Activated CD4-positive, alpha-beta T cell treated with anti-CD3 and anti-CD28 coated beads, Interleukin-10, Interleukin-2, amounts not matched to agents 100 ng/mL and 50 ng/mL, durations not matched to agents 16 hours and 8 hours (primary cell): ENCODE measurements at regions not wholly inside any gene's neighbourhood (a gene's known extent, or its start where the extent isn't known, plus 50 kb on each side); places are given as distances from the start of the nearest gene placed in this dataset.
"Not testable (repeated sequence)": the region's sequence is repeated elsewhere in the genome, so short reads cannot be mapped to it uniquely, and the experiment has no call there.

Experiments used
- DNase-seq: peaks from one replicate; pipeline ENCODE4 v3.0.0-alpha.2; 2020

DNA sequence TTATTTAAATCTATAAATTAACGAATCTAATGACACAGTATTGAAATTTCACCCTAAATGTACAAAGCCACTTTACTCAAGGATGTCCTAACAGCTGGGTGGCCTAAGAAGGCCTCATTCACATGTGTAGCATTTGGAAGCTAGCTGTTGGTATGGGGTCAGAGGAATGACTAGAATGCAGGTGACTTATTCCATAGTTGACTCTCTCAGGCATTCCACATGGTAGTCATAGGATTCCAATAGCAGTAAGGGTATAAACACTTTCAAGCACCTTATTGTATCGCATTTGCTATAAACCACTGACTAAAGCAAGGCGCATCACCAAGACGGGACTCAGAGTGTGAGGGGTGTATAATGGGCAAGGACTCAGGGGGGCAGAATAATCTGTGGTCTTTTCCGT lies 294.8 kb upstream of the EPHA3 start:
- no peak for DNase-seq

DNA sequence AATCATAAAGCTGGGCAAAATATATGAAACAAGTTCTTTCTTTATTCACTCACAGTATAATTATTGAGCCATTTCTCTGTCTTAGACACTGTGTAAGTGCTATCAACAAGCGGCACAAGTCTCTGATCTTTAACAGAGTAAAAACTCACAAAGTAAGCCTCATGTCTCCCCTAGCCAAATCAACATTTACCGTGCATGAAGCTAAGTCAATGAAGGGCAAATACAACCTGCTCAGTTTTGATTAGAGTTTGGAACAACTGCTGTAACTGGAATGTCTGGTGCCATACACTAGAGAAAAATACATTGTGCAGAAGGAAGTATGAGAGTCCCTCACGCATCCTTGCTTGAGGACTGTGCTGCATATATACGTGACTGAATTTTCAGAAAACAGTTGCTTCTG lies 291.0 kb upstream of the EPHA3 start:
- DNase-seq: no peak

DNA sequence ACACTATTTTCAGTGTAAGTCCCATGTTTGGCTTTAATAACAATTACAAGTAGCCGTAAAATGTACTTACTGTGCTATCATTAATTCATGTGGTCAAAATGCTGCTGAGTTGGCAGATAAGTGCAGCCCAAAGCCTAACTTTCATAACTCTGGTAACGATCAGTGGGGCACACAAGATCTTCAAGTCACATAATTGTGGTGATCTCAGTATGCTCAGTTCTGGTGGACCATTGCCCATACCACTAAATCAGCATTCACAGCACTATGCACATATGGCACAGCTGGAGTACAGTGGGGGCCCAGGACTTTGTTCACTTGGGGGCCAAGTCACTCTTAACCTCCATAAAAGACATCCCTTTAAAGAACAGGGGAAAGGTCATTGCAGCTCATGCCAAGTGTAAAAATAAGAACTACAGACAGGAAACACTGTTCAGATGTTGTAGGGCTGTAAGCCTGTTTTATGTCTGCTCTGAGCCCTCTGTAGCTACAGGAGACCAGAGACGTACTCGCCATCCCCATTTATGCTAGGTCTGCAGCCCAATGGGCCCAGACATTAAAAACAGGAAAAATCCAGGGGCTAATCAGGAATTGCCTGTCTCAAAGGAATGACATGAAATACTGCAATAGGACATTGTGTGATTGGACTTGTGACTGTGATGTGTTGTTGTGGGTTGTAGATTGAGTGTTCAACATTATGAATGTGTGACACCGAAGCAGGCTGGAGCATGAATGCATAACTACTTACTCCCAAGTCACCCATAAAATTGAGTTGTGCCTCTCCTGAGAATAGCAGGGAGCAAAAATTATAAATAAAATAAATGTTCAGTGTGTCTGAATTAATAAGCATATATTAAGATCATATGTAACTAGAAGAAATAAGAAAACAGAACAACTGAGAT lies 282.5 kb upstream of the EPHA3 start:
- no peak for DNase-seq

DNA sequence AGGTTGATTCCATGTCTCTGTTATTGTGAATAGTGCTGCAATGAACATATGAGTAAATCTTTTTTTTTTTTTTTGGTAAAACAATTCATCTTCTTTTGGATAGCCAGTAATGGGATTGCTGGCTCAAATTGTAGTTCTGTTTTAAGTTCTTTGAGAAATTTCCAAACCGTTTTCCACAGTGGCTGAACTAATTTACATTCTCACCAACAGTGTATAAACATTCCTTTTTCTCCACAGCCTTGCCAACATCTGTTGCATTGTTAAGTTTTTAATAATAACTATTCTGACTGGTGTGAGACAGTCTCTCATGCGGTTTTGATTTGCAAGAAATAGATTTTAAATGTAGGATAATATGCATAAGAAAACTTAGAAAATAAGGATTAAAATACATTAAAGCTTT lies 279.0 kb upstream of the EPHA3 start:
- DNase-seq: no peak

DNA sequence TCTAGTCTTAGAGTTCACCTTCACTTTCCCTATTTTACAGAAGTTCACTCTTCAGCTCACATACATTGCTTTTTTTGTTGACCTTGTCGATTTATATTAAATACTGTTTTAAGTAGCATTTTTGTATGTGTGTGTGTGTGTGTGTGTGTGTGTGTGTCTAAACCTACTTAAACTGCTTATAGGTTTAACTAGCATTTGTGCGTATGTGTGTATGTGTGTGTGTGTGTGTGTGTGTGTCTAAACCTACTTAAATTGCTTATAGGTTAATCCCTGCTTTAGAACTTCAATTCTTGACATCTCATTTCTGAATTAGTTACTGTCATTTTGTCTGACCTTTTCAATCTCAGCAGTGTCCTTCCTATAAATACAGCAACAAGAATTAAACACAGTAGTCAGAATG lies 254.8 kb upstream of the EPHA3 start:
- DNase-seq: no peak

DNA sequence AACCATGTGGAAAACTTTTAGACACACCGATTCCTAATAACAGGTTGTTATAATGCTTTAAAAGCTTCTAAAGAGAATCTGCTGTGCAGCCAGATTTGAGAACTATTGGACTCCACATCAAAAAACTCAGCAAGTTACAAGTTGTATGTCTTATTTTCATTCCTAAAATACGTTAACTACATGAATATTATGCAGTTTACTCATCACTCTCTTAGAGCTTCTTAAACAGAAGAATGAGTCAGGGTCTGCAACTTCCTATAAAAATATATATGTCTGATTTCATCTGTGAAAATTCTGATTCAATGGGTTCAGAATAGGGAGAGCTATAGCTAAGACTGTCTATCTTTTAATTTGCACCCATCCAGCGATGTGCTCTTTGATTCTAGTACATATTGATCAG lies 244.2 kb upstream of the EPHA3 start:
- DNase-seq: no peak

DNA sequence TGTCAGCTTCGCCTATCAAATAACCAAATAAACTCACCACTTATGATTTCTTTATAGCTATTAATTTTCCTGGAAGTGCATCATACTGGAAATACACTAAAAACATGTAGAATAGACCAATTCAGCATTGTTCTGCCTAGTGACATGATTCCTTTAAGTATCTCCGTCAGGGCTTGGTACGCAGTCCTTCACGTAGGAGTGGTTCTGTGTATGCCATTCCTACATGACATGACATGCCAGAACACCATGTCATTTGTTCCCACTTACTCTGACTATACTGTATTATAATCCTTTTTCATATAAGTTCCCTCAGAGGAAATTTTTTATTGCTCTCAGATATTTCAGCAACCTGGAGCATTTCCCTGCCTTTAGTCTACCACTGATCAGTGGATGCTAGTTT lies 230.7 kb upstream of the EPHA3 start:
- no peak for DNase-seq

DNA sequence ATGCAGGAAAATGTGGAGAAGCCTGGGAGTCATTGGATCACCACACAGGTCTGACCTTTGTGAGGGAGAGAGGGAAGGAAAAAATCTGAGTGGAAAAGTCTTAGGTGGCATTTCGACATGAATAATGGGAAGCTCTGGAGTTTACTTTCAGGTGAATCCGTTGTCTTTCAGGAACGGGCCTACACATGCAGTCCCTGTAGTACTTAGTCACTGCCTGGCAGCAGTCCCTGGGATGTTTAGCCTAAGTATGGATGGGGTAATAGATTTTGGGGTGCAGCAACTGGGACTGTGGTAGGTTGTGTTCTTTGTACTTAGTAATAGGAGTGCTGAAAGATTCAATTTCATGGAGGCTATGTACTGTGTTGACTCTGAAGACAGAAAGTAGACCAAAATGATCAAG lies 227.5 kb upstream of the EPHA3 start:
- DNase-seq: no peak

DNA sequence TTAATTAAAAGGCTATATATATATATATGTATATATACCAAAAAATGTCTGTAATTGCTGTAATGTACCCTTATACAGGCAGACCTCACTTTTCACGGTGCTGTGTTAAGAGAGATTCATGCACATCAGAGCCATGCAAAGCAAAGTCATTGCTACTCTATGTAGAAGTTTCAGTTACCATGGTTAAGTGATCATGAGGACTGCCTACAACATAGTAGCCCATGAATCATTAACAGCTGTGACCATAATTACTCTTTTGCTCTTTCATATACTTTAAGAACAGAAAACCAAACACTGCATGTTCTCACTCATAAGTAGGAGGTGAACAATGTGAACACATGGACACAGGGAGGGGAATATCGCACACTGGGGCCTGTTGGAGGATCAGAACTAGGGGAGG lies 225.3 kb upstream of the EPHA3 start:
- no peak for DNase-seq

DNA sequence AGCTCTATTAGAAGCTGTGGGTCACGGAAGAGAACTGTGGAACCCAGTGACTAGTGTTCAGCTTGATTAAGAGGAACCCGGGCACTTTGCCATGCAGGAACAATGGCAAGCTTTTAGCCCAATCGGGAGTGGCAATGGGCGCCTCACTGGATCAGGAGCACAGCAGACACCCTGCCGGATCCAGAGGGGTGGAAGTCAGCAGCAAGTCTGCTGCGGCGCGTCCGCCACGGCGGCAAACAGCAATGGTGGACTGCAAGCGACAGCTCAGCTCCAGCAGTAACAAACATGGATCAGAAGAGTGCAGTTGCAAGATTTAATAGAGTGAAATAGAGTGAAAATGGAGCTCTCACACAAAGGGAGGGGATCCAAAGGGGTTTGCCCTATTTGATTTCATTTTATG lies 220.8 kb upstream of the EPHA3 start:
- DNase-seq: not testable (repeated sequence)

DNA sequence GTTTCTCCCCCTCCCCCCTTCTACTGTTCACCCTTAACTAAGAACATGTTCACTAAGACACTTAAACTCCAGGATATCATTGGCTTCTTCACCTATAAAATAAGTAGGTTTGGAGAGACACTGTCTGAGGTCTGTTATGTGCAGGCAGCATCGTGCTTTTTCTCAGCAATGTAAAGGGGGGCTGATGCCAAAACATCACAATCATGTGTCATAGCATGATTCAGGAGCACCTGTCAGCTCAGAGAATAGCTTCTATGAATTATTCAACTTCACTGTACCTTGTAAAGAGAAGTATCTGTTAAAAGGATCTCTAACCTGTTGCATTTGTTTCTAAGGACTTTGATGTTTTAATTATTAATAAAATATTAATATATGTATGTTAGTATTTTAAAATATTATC lies 211.4 kb upstream of the EPHA3 start:
- no peak for DNase-seq

DNA sequence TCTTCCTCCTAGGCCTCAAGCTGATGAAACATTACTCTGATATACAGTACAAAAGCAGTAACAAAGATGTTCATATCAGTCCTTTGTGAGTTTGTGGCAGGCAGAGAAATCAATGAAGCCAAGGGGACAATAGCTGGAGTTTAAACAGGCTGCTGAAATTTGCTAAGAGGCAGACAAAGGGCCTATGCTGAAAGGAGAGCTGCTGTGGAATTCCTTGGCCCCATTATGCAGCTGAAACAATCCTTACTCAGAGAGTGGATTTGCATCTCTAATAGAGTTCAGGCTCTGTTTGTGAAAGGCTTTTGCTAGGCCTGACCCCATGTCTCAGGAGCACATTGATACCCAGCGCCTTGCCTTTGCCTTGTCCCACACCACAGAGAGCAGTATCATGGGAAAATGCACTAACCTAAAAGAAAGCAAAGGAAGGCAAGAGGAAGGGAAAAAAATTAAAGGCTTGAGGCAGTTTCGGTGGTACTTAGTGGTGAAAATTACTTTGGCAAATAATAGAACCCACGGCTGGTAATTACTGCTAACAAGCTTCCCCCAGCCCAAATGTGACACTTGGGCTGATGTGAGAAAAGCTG lies 195.0 kb upstream of the EPHA3 start:
- DNase-seq: no peak

DNA sequence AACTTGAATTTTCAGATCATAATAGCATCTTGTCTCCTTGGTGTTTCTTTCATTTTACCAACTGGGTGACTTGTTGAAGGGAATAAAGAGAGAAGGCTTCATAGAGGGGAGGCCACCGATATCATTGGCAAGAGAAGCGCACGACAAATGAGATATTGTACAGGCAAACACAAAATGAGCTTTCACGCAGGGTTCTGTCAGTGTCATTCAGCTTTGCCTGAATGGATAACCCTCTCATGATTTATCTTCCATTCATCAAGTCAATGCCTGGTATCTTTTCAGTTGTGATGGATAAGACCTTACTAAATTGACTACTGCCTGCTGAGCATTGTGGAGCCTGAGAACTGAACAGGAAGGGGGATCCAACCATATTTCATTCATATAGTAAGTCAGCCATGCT lies 188.6 kb upstream of the EPHA3 start:
- no peak for DNase-seq

DNA sequence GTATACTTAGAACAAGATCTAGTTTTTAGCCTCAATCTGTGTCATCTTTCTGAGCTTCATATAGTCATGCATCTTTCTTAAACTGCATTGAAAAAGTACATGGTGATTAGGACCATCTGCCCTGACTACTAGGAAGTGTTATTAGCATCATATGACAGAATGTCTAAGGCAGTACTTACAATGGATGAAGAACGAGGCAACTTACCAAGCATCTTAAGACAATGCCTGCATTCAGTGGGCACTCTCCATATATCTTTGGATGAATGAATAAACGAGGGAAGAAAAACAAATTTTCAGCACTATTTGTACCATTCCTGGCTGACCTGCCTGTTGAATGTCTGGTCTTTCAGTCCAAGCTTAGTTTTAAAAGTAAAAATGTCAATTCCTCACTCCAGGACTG lies 185.4 kb upstream of the EPHA3 start:
- DNase-seq: no peak

DNA sequence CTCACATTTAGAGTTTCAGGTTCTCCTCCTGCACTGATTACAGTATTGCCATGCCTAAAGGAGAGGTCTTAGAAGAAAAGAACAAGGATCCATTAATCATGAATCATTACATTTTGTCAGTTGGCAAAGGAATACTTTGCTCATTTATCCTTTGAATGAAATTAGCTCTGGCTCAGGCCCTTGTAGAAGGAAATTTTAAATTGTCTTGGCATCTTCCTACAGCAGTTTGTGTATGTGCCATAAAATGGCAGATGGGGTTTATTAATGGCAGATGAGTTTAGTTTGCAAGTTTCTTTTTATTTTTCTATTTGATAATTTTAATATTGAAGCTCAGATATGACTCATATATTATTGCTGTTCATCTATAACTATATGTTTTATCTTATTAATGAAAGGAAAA lies 181.2 kb upstream of the EPHA3 start:
- DNase-seq: no peak

DNA sequence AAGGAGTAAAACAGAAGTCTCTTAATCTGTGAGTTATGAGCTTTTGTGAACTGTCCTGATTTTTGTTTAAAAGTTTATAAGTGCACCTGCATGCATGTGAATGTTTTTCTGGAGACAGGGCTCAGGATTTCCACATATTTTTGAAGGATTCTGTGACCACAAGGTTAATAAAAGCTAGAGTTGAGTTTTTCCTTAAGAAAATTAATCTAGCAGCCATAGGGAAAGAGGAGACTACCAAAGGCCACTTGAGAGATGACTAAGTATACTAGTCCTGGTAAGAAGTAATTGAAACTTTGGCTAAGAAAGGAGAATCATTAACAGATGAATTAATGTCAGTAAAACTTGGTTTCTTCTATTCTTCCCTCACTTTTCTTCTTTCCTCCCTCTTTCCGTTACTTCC lies 176.8 kb upstream of the EPHA3 start:
- no peak for DNase-seq

DNA sequence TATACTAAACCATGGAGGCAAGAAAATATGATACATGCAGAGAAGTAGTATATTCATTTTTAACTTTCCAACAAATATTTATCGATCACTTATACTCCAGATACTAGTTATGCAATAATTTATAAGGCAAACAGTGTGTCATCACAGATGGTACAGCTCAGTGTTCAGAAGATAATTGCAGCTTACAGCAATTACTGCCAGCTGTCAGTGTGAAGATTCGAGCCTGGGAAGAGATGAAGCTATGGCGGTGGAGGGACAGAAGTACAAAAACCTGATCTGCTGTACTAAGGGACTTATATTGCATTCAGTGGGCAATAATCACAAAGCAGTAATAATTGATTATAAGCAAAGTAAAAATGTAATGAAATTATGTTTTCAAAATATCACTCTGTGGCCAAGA lies 170.6 kb upstream of the EPHA3 start:
- DNase-seq: no peak

DNA sequence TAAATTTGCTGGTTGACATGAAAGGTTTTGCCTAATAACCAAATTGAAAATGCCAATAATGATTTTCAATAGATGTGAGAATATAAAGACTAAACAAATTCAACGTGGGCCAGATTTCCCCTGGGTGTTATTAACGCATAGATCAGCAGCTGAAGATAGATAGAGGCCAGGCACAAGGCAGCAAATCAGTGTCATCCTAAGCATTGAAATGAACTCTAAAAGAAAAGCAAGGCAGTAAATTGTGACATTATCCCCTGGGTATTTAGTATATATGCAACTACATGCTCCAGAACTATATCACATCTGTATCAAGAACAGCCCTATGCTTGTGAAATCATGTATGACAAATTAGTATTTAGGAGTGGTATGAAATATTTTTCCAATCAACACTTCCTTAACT lies 167.1 kb upstream of the EPHA3 start:
- DNase-seq: no peak

DNA sequence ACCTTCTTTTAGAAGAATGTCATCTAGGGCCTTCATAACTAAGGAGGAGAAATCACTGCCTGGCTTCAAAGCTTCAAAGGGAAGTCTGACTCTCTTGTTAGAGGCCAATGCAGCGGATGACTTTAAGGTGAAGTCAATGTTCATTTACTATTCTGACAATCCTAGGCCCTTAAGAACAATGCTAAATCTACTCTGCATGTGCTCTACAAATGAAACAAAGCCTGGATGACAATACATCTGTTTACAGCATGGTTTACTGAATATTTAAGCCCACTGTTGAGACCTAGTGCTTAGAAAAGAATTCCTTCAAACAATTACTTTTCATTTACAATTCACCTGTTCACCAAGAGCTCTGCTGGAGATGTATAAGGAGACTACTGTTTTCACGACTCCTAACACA lies 160.4 kb upstream of the EPHA3 start:
- no peak for DNase-seq

DNA sequence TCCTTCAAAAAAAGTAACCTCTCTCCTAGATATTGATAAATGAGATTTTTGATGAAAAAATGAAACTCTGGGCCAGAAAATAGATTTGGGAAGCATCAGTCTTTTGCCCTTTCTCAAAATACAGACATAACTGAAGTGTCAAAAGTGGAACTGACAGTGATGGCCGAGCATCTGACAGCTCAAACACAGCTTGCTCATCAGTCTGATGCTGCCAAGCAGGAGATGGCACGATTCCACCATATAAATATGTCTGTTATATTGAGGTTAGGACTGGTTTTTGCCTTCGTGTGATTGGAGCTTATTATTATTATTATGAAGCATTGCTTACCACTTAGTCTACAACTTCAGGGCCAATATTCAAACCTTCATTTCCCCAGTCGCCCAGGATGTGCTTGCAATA lies 152.6 kb upstream of the EPHA3 start:
- DNase-seq: no peak

DNA sequence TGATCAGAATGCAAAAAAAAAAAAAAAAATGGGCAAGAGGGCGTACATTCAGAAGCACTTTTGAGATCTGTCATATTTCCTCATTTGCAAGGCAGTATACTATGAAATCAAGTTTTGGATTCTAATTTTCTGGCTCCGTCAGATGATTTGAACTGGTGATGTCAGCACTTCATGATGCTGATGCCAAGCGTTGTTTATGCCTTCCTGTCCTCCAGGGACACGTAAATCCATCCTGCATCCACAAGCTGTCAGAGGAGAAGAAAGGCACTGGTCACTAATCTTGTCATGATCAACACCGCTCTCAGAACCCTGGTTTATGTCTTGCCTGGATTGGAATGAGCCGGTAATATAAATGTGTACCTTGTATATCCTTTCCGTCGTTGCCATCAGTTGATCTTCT lies 152.1 kb upstream of the EPHA3 start:
- no peak for DNase-seq

DNA sequence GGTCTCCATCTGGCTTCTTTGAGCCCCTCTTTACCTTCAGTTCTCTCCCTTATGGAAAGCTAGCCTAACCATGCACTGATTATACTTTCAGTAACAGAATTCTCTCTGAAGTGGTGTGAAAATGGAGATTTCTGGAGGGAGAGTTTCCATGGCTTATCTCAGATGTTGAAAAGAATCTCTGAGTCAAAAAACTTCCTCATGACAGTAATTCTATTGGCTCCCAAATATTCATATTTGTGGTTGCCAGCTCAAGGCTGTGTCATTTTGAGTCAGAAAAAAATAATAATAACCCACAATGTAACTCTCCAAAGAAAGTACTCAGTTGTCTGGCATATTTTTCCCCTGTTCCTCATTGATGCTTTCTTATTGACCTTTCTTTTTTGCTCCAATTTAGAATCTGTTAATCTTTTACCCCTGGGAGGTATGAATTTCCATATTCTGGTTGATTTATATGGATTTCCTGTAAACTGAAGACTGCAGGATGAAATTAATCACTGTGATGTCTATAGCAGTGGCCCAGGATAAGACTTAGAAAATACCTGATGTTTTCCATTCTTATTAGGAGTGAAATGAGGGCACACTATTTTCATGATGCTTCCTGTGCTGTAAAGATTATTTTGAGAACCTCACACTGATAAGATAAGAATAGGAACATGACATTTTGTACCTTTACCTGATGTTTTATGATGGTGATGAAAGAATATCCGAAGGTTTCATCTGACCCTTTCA lies 149.5 kb upstream of the EPHA3 start:
- DNase-seq: no peak

DNA sequence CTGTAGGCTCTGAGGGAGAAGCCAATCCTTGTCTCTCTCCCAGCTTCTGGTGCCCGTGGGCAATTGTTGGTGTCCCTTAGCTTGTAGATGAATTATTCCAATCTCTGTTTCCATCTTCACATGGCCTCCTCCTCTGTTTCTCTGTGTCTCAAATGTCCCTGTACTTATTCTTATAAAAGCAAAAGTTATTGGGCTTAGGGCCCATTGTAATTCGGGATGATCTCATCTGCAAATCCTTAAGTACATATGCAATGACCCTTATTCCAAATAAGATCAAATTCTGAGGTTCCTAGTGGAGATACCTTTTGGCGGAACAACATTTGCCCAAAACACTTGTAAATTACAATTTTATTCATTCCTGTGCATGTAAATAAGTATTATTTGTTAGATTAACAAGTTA lies 147.4 kb upstream of the EPHA3 start:
- DNase-seq: no peak

DNA sequence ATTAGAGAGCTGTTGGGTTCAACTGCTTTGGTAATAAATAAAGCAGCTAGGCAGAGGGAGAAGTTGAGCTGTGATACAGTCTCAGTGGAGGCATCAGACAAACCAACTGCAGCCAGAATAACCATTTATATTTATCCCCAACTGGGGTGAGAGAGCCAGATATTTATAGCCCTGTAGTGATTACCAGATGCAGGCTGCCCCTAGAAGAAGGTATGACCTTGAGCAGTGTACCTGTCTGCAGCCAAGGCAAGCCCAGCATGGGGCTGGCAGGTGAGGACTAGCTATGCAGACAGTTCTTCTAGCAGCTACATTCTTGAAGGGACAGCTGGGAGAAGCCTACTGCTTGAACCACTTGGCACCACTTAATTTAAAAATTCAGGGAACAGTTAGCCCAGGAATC lies 144.4 kb upstream of the EPHA3 start:
- no peak for DNase-seq
